Mesenchymal stem cell (in vitro differentiated cells and primary cell): ENCODE measurements at regions not wholly inside any gene's neighbourhood (a gene's known extent, or its start where the extent isn't known, plus 50 kb on each side); places are given as distances from the start of the nearest gene placed in this dataset.

Experiments
- DNase-seq: peaks from one replicate; pipeline ENCODE4 v3.0.0-alpha.2; 2013
- H2AFZ ChIP-seq: one replicate; pipeline ENCODE4 v1.6.1; 2013; ENCODE audit warnings: low read depth, mild to moderate bottlenecking, control low read depth, inconsistent platforms, low read length, moderate library complexity
- H2AK5ac ChIP-seq: 2 replicates; pipeline ENCODE4 v1.6.1; 2013; ENCODE audit warnings: low read length, moderate library complexity, mild to moderate bottlenecking, inconsistent platforms; ENCODE audit not compliant: severe bottlenecking
- H2BK120ac ChIP-seq: one replicate; pipeline ENCODE4 v1.6.1; 2013; ENCODE audit warnings: low read depth, mild to moderate bottlenecking, inconsistent platforms, low read length, moderate library complexity
- H2BK12ac ChIP-seq, 2 experiments: one replicate each; pipeline ENCODE4 v1.6.1; 2013; ENCODE audit warnings: inconsistent platforms in 2 of 2, low read length in 2 of 2, mild to moderate bottlenecking in 2 of 2, moderate library complexity in 2 of 2, control low read depth in 1 of 2
- H2BK15ac ChIP-seq: one replicate; pipeline ENCODE4 v1.6.1; 2013; ENCODE audit warnings: mild to moderate bottlenecking, low read depth, inconsistent platforms; ENCODE audit not compliant: poor library complexity, severe bottlenecking
- H2BK5ac ChIP-seq: 2 replicates; pipeline ENCODE4 v1.6.1; 2013; ENCODE audit warnings: low read depth, mild to moderate bottlenecking, low read length, control low read depth, inconsistent platforms; ENCODE audit not compliant: poor library complexity, severe bottlenecking
- H3K14ac ChIP-seq, 2 experiments: one replicate each; pipeline ENCODE4 v1.6.1; 2013; ENCODE audit warnings: inconsistent platforms in 2 of 2, low read length in 2 of 2, control low read depth in 1 of 2, mild to moderate bottlenecking in 1 of 2, moderate library complexity in 1 of 2
- H3K18ac ChIP-seq, 2 experiments: one replicate each; pipeline ENCODE4 v1.6.1; 2013; ENCODE audit warnings: inconsistent platforms in 2 of 2, low read length in 2 of 2, control low read depth in 1 of 2, low read depth in 1 of 2, mild to moderate bottlenecking in 1 of 2
- H3K23ac ChIP-seq, 2 experiments: one replicate each; pipeline ENCODE4 v1.6.1; 2013; ENCODE audit warnings: inconsistent platforms in 2 of 2, low read length in 2 of 2, mild to moderate bottlenecking in 2 of 2, moderate library complexity in 2 of 2, control low read depth in 1 of 2
- H3K27ac ChIP-seq: 2 replicates; pipeline ENCODE4 v1.5.1; 2013; ENCODE audit warnings: mild to moderate bottlenecking, moderate library complexity, low read length, control low read depth, inconsistent platforms; ENCODE audit not compliant: poor library complexity, severe bottlenecking
- H3K27me3 ChIP-seq, 2 experiments: 2 replicates each; pipeline versions ENCODE4 v1.6.1 to v1.7.0; 2013; ENCODE audit warnings: low read length in 2 of 2, mild to moderate bottlenecking in 2 of 2, moderate library complexity in 2 of 2, control low read depth in 1 of 2, inconsistent platforms in 1 of 2; ENCODE audit not compliant: control insufficient read depth in 1 of 2, insufficient read depth in 1 of 2
- H3K36me3 ChIP-seq, 2 experiments: 2 replicates each; pipeline versions ENCODE4 v1.6.1 to v1.7.0; 2013; ENCODE audit warnings: low read length in 2 of 2, control low read depth in 1 of 2, inconsistent platforms in 1 of 2, low read depth in 1 of 2, mild to moderate bottlenecking in 1 of 2; ENCODE audit not compliant: insufficient read depth in 2 of 2, control insufficient read depth in 1 of 2
- H3K4ac ChIP-seq, 2 experiments: one replicate each; pipeline ENCODE4 v1.6.1; 2013; ENCODE audit warnings: inconsistent platforms in 2 of 2, low read length in 2 of 2, mild to moderate bottlenecking in 2 of 2, moderate library complexity in 2 of 2, control low read depth in 1 of 2, low read depth in 1 of 2
- H3K4me1 ChIP-seq: 2 replicates; pipeline ENCODE4 v1.6.1; 2013; ENCODE audit warnings: low read depth, low read length, control low read depth; ENCODE audit not compliant: control insufficient read depth, insufficient read depth
- H3K4me2 ChIP-seq: 2 replicates; pipeline ENCODE4 v1.6.1; 2013; ENCODE audit warnings: low read length, mild to moderate bottlenecking, inconsistent platforms; ENCODE audit not compliant: poor library complexity, severe bottlenecking
- H3K4me3 ChIP-seq, 2 experiments: 2 replicates each; pipeline versions ENCODE4 v1.5.1 to v1.7.0; 2013; ENCODE audit warnings: low read length in 2 of 2, mild to moderate bottlenecking in 2 of 2, control low read depth in 1 of 2, low read depth in 1 of 2; ENCODE audit not compliant: insufficient read depth in 1 of 2
- H3K79me1 ChIP-seq: replicated peaks from 2 replicates; pipeline ENCODE4 v1.6.1; 2013; ENCODE audit warnings: mild to moderate bottlenecking, control low read depth, low read length, inconsistent platforms; ENCODE audit not compliant: poor library complexity, severe bottlenecking
- H3K9ac ChIP-seq: 2 replicates; pipeline ENCODE4 v1.7.0; 2013; ENCODE audit warnings: mild to moderate bottlenecking, low read length, moderate library complexity
- H3K9me3 ChIP-seq: 2 replicates; pipeline ENCODE4 v1.7.0; 2013; ENCODE audit warnings: mild to moderate bottlenecking, low read length; ENCODE audit not compliant: control insufficient read depth
- H4K8ac ChIP-seq: one replicate; pipeline ENCODE4 v1.6.1; 2013; ENCODE audit warnings: inconsistent platforms, mild to moderate bottlenecking, low read length, moderate library complexity
- H4K91ac ChIP-seq: one replicate; pipeline ENCODE4 v1.6.1; 2013; ENCODE audit warnings: mild to moderate bottlenecking, low read length, inconsistent platforms
- WGBS: methylation state at CpG from one replicate; pipeline ENCODE4 v1.1.7; 2013; ENCODE audit warnings: mixed read lengths; 5-methylcytosine and 5-hydroxymethylcytosine counted together

DNA sequence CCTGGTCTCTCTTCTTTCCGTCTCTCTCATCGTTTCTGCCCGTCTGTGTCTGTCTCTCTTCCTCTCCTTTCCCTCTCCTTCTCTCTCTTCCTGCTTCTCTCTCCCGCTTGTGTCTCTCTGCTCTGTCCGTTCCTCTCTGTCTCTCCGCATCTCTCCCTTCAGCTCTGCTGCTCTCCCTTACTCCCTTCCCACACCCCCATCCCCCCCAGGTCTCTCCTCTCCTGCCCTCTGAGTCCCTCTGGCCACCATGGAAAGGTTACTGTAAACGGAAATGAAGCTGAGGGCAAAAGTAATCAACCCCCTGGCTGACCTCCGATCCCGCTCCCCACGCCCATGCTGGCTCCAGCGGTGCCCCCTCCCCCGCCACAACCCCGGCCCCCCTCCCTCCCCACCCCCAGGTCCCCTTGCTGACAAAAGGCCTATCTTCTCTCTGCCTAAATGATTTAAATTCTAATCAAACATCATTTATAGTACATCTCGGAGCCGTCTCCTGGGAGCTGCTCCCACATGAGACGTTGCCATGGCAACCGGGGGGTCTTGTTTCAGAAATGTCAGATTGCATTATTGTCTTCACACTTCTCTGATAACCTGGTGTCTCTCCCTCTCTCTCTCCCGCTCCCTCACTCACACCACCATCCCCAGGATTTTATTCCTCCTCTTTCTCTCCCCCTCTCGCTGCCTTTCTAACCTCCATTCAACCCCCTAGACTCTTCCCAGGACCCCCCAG lies 203.8 kb downstream of the RBM19 start:
- DNase-seq: no peak
- no peak overlapping the region for H3K23ac ChIP-seq
- no peak overlapping the region for H3K9ac ChIP-seq
- no peak overlapping the region for H2AK5ac ChIP-seq
- no peak overlapping the region for H2BK120ac ChIP-seq
- H4K91ac ChIP-seq: no peak overlapping the region
- 61% methylated on average over 17 of the region's 19 CpGs for WGBS
- H3K4me3 ChIP-seq: no peak overlapping the region
- peaks cover 20 to 79% of the 10 kb centered on the region in 2 experiments for H3K27me3 ChIP-seq
- no peak overlapping the region for H3K27ac ChIP-seq
- no peak overlapping the region for H2AFZ ChIP-seq
- no peak overlapping the region for H3K18ac ChIP-seq
- no peak overlapping the region for H3K4ac ChIP-seq
- H4K8ac ChIP-seq: no peak overlapping the region
- no peak overlapping the region for H3K4me2 ChIP-seq
- no peaks in the 10 kb centered on the region for H3K79me1 ChIP-seq
- H3K9me3 ChIP-seq: peaks cover 2% of the 10 kb centered on the region
- H3K36me3 ChIP-seq: no peaks in the 10 kb centered on the region
- H3K14ac ChIP-seq: no peak overlapping the region
- H3K4me1 ChIP-seq: peaks cover 12% of the 10 kb centered on the region
- no peak overlapping the region for H2BK5ac ChIP-seq
- no peak overlapping the region for H2BK15ac ChIP-seq
- H2BK12ac ChIP-seq: no peak overlapping the region

DNA sequence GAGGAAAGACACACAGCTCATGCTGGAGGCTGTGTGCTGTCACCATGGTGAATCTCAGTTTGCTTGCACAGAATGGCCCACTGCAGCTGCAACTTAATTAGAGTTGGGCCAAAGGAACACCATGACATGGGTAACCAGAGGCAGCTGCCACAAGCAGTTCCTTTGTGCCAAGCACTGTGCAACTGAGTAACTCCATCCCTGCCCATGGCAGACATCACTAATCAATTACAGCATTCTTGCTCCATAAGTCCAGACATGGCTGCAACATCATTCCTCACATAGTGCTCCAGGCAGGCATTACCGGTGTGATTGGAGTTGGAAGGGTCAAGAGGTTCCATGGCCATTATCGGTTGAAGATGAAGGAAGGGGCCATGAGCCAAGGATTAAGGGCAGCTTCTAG lies 207.0 kb downstream of the RBM19 start:
- no peak overlapping the region for H3K18ac ChIP-seq
- no peak overlapping the region for H3K9ac ChIP-seq
- no peak overlapping the region for H2AFZ ChIP-seq
- no peaks in the 10 kb centered on the region for H3K79me1 ChIP-seq
- no peak overlapping the region for H3K23ac ChIP-seq
- H3K4ac ChIP-seq: no peak overlapping the region
- 100% methylated on average over 2 of the region's 2 CpGs for WGBS
- H2BK12ac ChIP-seq: no peak overlapping the region
- H3K9me3 ChIP-seq: peaks cover 2% of the 10 kb centered on the region
- no peak overlapping the region for H3K27ac ChIP-seq
- no peak overlapping the region for H4K91ac ChIP-seq
- H2BK120ac ChIP-seq: no peak overlapping the region
- H3K27me3 ChIP-seq: peaks cover 33 to 92% of the 10 kb centered on the region in 2 experiments
- no peak overlapping the region for H2BK5ac ChIP-seq
- H2AK5ac ChIP-seq: no peak overlapping the region
- no peak overlapping the region for H3K14ac ChIP-seq
- no peak overlapping the region for H3K4me2 ChIP-seq
- no peak overlapping the region for H3K4me3 ChIP-seq
- H2BK15ac ChIP-seq: no peak overlapping the region
- no peak overlapping the region for H4K8ac ChIP-seq
- DNase-seq: no peak
- H3K36me3 ChIP-seq: no peaks in the 10 kb centered on the region
- H3K4me1 ChIP-seq: no peaks in the 10 kb centered on the region

DNA sequence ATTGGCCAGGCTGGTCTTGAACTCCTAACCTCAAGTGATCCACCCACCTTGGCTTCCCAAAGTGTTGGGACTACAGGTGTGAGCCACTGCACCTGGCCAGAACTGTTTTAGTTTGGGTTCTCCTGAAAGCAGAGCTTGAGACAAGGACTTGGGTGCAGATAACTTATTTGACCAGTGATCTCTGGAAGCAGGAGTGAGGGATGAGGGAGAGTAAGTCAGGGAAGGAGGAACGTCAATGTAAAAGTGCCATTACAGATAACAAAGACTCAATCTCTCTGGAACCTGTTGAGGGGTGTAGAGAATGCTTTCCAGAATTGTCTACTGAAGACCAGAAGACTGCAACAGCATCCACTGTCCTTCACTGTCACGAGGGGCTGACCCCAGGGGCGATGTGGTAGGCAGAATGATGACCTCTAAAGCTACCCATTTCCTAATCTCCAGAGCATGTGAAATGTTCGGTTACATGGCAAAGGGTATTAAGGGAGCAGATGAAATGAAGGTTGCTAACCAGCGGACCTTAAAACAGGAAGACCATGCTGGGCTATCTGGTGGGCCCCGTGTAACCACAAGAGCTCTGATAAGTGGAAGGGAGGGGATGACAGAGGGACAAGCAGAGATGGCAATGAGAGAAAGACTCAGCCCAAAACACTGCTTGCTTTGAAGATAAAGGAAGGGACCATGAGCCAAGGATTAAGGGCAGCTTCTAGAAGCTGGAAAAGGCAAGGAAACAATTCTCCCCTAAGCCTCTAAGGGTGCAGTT lies 207.8 kb downstream of the RBM19 start:
- H3K4ac ChIP-seq: no peak overlapping the region
- H3K9ac ChIP-seq: no peak overlapping the region
- H2BK15ac ChIP-seq: no peak overlapping the region
- H2AK5ac ChIP-seq: no peak overlapping the region
- no peaks in the 10 kb centered on the region for H3K79me1 ChIP-seq
- H3K4me1 ChIP-seq: no peaks in the 10 kb centered on the region
- H3K18ac ChIP-seq: no peak overlapping the region
- no peak overlapping the region for H2AFZ ChIP-seq
- DNase-seq: no peak
- no peak overlapping the region for H2BK120ac ChIP-seq
- no peaks in the 10 kb centered on the region for H3K36me3 ChIP-seq
- H3K4me3 ChIP-seq: no peak overlapping the region
- no peak overlapping the region for H2BK12ac ChIP-seq
- no peak overlapping the region for H4K91ac ChIP-seq
- H3K27me3 ChIP-seq: peaks cover 29 to 89% of the 10 kb centered on the region in 2 experiments
- no peak overlapping the region for H3K23ac ChIP-seq
- no peak overlapping the region for H3K4me2 ChIP-seq
- H3K14ac ChIP-seq: no peak overlapping the region
- no peak overlapping the region for H3K27ac ChIP-seq
- 77% methylated on average over 5 of the region's 6 CpGs for WGBS
- peaks cover 2% of the 10 kb centered on the region for H3K9me3 ChIP-seq
- no peak overlapping the region for H2BK5ac ChIP-seq
- H4K8ac ChIP-seq: no peak overlapping the region

DNA sequence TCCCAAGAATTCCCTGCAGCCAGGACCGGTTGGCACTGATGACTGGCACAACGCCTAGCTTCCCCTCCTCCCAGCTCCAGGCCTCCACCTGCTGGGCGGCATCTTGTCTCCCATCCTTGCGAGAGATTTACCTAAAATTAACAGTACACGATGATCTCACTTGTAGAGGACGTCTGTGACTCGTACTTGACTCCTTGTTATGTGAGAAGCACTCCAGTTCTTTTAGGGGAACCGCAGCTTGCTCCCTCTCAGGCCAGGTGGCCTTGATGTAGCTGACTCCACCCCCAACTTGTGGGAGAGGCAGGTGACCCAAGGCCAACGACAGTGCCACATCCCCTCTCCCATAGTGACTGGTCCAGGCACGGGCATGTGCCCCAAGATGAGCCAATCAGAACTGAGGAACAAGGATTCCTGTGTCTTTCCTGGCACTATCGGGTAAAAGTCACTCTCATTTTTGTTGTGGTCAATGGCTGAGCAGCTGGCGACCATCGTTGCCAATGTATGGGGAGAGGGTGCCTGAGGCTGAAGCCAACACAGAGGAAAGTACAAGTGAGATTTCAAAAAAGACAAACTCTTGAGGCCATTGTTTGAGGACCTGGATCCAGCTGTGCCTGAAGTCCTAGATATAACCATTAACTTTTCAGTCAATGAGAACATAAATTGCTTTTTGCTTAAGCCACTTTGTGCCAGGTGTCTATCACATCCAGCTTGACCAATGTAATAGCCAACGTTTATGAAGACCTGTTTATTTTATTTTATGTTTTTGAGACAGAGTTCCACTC lies 208.7 kb downstream of the RBM19 start:
- Histone ChIP-seq H3K4me1 (no peaks in the 10 kb centered on the region), H3K9ac (no peak overlapping the region), H3K9me3 (peaks cover 2% of the 10 kb centered on the region), H3K4me3 (no peak overlapping the region), H3K23ac (no peak overlapping the region), H3K4me2 (no peak overlapping the region), H2BK5ac (no peak overlapping the region), H2BK120ac (no peak overlapping the region), H2AK5ac (no peak overlapping the region), H2BK15ac (no peak overlapping the region), H4K8ac (no peak overlapping the region), H3K27me3 (peaks cover 21 to 86% of the 10 kb centered on the region in 2 experiments), H3K14ac (no peak overlapping the region), H3K79me1 (no peaks in the 10 kb centered on the region), H3K18ac (no peak overlapping the region), H2BK12ac (no peak overlapping the region), H3K4ac (no peak overlapping the region), H3K36me3 (no peaks in the 10 kb centered on the region), H4K91ac (no peak overlapping the region), H3K27ac (no peak overlapping the region), H2AFZ (no peak overlapping the region)
- WGBS: 73% methylated on average over 14 of the region's 14 CpGs
- no peak for DNase-seq
